ENCODE measurements at regions not wholly inside any gene's neighbourhood (a gene's known extent, or its start where the extent isn't known, plus 50 kb on each side); places are given as distances from the start of the nearest gene placed in this dataset.

DNA sequence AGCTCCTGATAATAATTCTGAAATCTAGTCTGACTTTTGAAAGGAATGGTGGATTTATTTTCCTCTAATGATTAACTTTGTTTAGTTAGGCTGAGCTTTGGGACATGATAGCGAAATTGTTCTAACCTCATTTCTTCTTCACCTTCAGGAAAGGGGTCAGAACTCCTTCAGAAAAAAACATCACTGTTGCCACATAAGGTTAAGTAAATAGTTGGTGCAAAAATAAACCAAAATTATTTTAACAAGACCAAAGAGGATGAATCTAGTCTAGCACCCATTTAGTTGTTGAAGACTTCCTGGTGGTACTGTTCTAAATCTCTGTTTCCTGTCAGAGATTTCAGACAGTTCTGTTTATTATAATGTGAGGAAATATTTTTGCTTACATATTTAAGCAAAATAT lies 379.8 kb downstream of the UTRN start:
- H3K36me3 Mint-ChIP-seq (ENCODE audit: insufficient read depth in 1 of 3, low read depth in 3 of 3): peaks cover 4 to 29% (median 6%) of the 10 kb centered on the region in 3 experiments

More for the DNA sequence above, 379.8 kb downstream of the UTRN start:
- no peak overlapping the region for H3K4me2 ChIP-seq (ENCODE audit: insufficient read depth, insufficient read length, low read length)
- no CpG with 5 or more reads among the region's 1 CpG for WGBS (ENCODE audit: extremely low coverage, insufficient read length, low lambda C conversion rate)
- no peak overlapping the region for H3K56ac ChIP-seq (ENCODE audit: insufficient read length, low read depth, low read length)
- H2BK5ac ChIP-seq (ENCODE audit: insufficient read length, low read length): no peak overlapping the region
- no peak overlapping the region for H2BK20ac ChIP-seq (ENCODE audit: low read depth, low read length, poor library complexity, severe bottlenecking)
- H4K91ac ChIP-seq (ENCODE audit: insufficient read length, low read depth, low read length): no peak overlapping the region
- no peak overlapping the region for H2BK12ac ChIP-seq (ENCODE audit: insufficient read length, low read depth, low read length)
- H3K4me1 Mint-ChIP-seq: peaks cover 36 to 52% of the 10 kb centered on the region in 2 experiments
- no peaks in the 10 kb centered on the region for H3K9me3 ChIP-seq (ENCODE audit: control insufficient read depth, low read depth, low read length)
- no peaks in the 10 kb centered on the region for H4K20me1 ChIP-seq (ENCODE audit: control insufficient read depth, insufficient read depth, insufficient read length)
- peaks cover 5 to 6% of the 10 kb centered on the region in 2 experiments for H3K9me3 Mint-ChIP-seq
- H2BK120ac ChIP-seq (ENCODE audit: low read depth, low read length, poor library complexity, severe bottlenecking): no peak overlapping the region
- H4K5ac ChIP-seq (ENCODE audit: insufficient read length, low read depth, low read length): no peak overlapping the region
- H4K8ac ChIP-seq (replicated peaks; ENCODE audit: insufficient read length, low read depth, low read length): no peak overlapping the region
- DNase-seq: no peak
- H3K4me3 Mint-ChIP-seq: no peak overlapping the region
- no peak overlapping the region for H3T11ph ChIP-seq (ENCODE audit: low read length)
- peaks cover 1% of the 10 kb centered on the region; the same call in 1 of the 2 replicates for H3K79me2 ChIP-seq (ENCODE audit: insufficient read depth, low read length)
- no peak overlapping the region for H2BK15ac ChIP-seq (ENCODE audit: low read depth, low read length)
- no peak overlapping the region for H2AFZ ChIP-seq (ENCODE audit: low read length)
- no peak overlapping the region for H3K27ac Mint-ChIP-seq
- no peak overlapping the region for H3K27ac ChIP-seq (ENCODE audit: insufficient read length, low read depth, low read length)
- H3K14ac ChIP-seq (ENCODE audit: insufficient read depth, low read length): no peak overlapping the region
- no peaks in the 10 kb centered on the region for H3K23me2 ChIP-seq (ENCODE audit: insufficient read length, low read depth, low read length, poor library complexity, severe bottlenecking)
- H3K9ac ChIP-seq (ENCODE audit: extremely low read depth, insufficient read length, low read length): no peak overlapping the region
- H3K18ac ChIP-seq (ENCODE audit: insufficient read length, low read depth, low read length): no peak overlapping the region
- H3K4ac ChIP-seq (ENCODE audit: low read depth, low read length): no peak overlapping the region
- H3K27me3 Mint-ChIP-seq (ENCODE audit: low read depth): no peaks in the 10 kb centered on the region
- TF ChIP-seq, protein P1, sequence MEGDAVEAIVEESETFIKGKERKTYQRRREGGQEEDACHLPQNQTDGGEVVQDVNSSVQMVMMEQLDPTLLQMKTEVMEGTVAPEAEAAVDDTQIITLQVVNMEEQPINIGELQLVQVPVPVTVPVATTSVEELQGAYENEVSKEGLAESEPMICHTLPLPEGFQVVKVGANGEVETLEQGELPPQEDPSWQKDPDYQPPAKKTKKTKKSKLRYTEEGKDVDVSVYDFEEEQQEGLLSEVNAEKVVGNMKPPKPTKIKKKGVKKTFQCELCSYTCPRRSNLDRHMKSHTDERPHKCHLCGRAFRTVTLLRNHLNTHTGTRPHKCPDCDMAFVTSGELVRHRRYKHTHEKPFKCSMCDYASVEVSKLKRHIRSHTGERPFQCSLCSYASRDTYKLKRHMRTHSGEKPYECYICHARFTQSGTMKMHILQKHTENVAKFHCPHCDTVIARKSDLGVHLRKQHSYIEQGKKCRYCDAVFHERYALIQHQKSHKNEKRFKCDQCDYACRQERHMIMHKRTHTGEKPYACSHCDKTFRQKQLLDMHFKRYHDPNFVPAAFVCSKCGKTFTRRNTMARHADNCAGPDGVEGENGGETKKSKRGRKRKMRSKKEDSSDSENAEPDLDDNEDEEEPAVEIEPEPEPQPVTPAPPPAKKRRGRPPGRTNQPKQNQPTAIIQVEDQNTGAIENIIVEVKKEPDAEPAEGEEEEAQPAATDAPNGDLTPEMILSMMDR (conservative IDR thresholded peaks at IDR 0.05): no peak
- H3K27me3 ChIP-seq (ENCODE audit: insufficient read depth, low read length): no peaks in the 10 kb centered on the region
- H3K4me1 ChIP-seq (ENCODE audit: insufficient read depth, low read length): peaks cover 16% of the 10 kb centered on the region
- H3K23ac ChIP-seq (ENCODE audit: insufficient read length, low read depth, low read length): no peak overlapping the region
- H3K79me1 ChIP-seq (ENCODE audit: insufficient read depth, low read depth, low read length, poor library complexity, severe bottlenecking): no peaks in the 10 kb centered on the region
- no peak overlapping the region for H2AK5ac ChIP-seq (ENCODE audit: insufficient read length, low read length)

Data from H9 (cell line).